Retinal pigment epithelial cell (primary cell): ENCODE measurements at regions not wholly inside any gene's neighbourhood (a gene's known extent, or its start where the extent isn't known, plus 50 kb on each side); places are given as distances from the start of the nearest gene placed in this dataset.

Experiments
- DNase-seq: peaks from one replicate; pipeline ENCODE4 v3.0.0-alpha.2; 2010; ENCODE audit warnings: low read depth
- H3K4me3 ChIP-seq: 2 replicates; pipeline ENCODE4 v1.5.1; 2011; ENCODE audit warnings: mild to moderate bottlenecking, low read length, control low read depth, moderate library complexity
- TF ChIP-seq, protein P1 (sequence below): conservative IDR thresholded peaks from 2 replicates; pipeline ENCODE4 v1.5.1; 2011; ENCODE audit warnings: low read depth, low read length, control low read depth, inconsistent platforms

DNA sequence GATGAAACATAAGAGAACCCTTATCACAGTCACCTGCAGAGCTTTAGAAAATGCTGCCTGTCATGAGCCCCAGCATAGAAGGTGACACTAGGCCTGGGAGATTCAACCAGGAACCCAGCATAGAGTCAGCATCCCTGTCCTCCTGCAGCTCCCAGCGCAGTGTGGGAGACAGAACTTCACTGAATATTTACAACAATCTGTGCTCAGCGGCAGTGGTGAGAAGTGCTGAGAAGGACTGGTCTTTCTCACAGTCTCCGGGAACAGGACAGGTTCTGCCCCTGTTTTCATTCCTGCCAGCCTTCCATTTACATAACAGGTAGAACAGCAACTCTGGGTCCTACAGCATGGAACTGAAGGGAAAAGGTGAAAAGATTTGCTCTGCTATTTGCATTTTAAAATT, 83.5 kb upstream of the GADD45A start:
- H3K4me3 ChIP-seq = no peak overlapping the region
- no peak for DNase-seq
- TF ChIP-seq, protein P1, sequence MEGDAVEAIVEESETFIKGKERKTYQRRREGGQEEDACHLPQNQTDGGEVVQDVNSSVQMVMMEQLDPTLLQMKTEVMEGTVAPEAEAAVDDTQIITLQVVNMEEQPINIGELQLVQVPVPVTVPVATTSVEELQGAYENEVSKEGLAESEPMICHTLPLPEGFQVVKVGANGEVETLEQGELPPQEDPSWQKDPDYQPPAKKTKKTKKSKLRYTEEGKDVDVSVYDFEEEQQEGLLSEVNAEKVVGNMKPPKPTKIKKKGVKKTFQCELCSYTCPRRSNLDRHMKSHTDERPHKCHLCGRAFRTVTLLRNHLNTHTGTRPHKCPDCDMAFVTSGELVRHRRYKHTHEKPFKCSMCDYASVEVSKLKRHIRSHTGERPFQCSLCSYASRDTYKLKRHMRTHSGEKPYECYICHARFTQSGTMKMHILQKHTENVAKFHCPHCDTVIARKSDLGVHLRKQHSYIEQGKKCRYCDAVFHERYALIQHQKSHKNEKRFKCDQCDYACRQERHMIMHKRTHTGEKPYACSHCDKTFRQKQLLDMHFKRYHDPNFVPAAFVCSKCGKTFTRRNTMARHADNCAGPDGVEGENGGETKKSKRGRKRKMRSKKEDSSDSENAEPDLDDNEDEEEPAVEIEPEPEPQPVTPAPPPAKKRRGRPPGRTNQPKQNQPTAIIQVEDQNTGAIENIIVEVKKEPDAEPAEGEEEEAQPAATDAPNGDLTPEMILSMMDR = no peak

DNA sequence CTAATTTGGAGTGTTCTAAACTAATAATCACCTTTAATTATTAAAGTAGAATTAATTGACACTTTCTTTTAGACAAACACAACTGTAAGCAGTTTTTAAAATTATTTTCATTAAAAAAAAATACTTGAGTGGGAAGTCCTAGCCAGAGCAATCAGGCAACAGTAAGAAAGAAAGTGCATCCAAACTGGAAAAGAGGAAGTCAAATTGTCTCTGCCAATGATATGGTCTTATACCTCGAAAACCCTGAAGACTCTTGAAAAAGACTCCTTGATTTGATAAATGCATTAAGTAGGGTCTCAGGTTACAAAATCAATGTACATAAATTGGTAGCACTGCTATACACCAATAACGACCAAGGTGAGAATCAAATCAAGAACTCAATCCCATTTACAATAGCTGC, 83.0 kb upstream of the GADD45A start:
- H3K4me3 ChIP-seq = no peak overlapping the region
- DNase-seq = no peak
- TF ChIP-seq, protein P1 = no peak

DNA sequence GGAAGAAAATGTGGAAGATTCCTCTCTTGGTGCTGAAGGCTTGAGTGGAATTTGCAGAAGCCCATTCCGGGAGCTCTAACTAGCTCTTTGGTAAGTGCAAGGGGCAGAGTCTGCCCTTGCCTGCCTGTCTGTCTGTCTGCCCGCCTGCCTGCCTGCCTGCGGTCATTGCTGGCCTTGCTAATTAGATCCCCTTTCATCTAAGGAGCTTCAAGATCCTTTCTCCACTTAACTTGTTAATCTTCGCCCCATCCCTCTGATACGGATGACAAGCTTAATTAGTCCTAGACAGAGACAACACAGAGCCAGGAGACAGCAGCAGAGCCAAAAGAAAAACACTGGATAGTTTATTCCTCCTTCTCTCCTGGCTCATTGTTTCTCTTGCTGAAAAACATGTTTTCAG, 80.2 kb upstream of the GADD45A start:
- TF ChIP-seq, protein P1 = no peak
- no peak for DNase-seq
- no peak overlapping the region for H3K4me3 ChIP-seq

DNA sequence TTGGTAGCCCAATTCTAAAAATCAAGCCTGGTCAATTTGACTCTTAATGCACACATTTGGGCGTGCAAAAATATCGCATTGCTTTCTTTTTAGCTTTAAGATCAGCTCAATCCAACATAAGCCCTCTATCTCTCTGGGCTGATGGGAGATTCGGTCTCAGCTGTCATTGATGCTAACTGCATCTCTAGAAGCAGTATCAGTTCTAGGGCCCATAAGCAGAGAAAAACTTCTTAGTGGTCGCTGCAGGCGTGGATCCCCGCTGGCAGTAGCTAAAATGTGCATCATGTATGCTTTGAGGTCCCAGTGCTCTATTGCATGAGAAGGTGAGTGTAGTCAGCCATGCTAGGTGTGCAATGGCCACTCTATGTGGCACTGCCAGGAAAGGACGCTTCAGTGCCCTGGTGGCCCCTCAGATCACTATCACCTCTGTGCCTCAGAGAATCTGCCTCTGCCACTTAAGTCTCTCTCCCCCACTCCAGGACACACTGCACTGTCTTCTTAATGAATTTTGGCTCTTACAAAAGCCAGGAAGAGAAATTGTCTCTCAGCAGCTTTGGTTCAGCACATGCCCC, 79.7 kb upstream of the GADD45A start:
- DNase-seq = no peak
- no peak overlapping the region for H3K4me3 ChIP-seq
- TF ChIP-seq, protein P1 = no peak

DNA sequence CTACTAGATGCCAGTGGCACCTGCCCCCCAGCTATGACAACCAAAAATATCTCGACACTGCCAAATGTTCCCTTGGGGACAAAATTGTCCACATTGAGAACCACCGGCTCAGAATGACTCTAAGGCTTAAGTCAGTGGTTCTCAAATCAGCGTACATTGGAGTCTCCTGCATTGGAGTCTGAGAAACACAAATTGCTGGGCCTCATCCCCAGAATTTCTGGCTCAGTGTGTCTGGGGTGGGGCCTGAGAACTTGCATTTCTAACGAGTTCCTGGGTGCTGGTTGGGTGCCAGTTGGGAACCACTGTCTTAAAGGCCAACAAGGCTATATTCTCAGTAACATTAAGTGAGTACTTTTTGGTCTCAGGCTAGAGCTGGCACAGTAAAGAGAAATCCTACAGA, 77.7 kb upstream of the GADD45A start:
- TF ChIP-seq, protein P1 = no peak
- DNase-seq = no peak

DNA sequence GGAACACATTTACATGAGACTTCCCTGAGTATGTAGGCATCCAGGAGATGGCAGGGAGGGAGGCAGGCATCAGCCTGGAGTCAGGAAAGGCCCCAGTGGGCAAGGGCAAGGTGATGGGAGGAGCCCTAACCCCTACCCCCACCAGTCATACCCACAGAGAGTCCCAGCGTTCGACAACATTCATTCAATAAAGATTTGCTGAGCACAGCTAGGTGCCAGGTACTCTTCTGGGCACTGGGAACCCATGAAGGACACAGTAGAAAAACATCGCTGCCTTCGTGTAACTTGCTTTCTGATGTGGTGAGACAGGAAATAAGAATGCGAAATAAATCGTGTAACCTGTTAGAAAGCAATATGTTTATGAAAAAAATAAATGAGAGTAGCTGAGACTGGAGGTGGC, 77.3 kb upstream of the GADD45A start:
- TF ChIP-seq, protein P1 = no peak
- H3K4me3 ChIP-seq = no peak overlapping the region
- DNase-seq = no peak

More for the DNA sequence above, 77.7 kb upstream of the GADD45A start:
- H3K4me3 ChIP-seq = no peak overlapping the region

DNA sequence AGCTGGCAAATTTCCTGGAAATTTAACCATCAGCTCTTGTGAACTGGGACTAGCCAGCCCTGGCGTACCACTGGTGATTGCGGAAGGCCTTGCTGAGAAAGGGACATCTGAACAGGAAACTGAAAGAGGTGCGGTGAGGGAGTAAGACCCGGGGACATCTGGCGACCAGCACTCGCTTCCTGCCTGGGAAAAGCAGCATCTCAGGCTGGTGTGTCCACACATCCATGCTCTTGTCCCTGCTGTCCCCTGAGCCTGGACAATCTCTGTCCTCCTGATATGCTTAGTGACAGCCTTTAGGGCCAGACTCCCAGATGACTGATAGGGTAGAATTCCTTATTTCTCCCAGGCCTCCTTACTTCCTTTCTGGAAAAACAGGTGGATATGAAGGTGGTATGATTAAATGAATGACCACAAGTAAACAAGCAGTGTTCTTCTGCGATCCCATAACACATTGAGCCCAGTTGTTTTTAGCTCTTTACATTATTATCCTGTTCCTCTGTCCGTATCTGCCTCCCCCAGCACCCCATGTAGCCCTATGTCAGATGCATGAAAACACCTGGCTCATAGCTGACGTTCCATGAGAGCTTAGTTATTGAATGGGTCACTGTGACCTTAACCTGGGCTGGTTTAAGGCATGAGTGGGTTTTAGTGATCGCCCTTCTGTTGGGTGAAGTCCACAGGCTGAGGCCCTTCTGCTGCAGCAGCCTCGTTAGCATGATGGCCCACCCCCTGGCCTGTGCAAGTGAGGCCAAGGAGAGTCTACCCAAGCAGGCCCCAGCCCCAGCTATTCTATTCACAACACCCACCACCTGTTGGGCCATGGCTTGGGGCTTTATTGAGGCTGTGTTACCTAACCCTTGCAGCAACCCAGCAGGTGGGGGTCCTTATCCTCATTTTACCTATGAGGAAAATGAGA, 76.1 kb upstream of the GADD45A start:
- no peak for DNase-seq
- no peak overlapping the region for H3K4me3 ChIP-seq
- TF ChIP-seq, protein P1 = no peak
